ENCODE measurements at regions not wholly inside any gene's neighbourhood (a gene's known extent, or its start where the extent isn't known, plus 50 kb on each side); places are given as distances from the start of the nearest gene placed in this dataset.

- TF ChIP-seq CTCF (IDR thresholded peaks at IDR 0.05) (no peak), POLR2A (IDR thresholded peaks at IDR 0.05) (no peak), EP300 (IDR thresholded peaks at IDR 0.05) (no peak)
Observed at GRCh38 chr18:22254088-22254487, 84.7 kb downstream of the GATA6 start.

Data from tibial nerve (tissue), 4 donors.